Trophoblast cell (in vitro differentiated cells and primary cell): ENCODE measurements at regions not wholly inside any gene's neighbourhood (a gene's known extent, or its start where the extent isn't known, plus 50 kb on each side); places are given as distances from the start of the nearest gene placed in this dataset.

ENCODE experiments used
- DNase-seq, 2 donors: peaks; one replicate each; pipeline ENCODE4 v3.0.0-alpha.2; 2016
- H2AFZ ChIP-seq: 2 replicates; pipeline ENCODE4 v1.6.1; 2013; ENCODE audit warnings: low read length, moderate library complexity, mild to moderate bottlenecking; ENCODE audit not compliant: insufficient read depth, poor library complexity
- H2AK5ac ChIP-seq: 2 replicates; pipeline ENCODE4 v1.6.1; 2013; ENCODE audit warnings: mild to moderate bottlenecking, low read length
- H2BK120ac ChIP-seq: 2 replicates; pipeline ENCODE4 v1.6.1; 2013; ENCODE audit warnings: low read length, mild to moderate bottlenecking, moderate library complexity; ENCODE audit not compliant: insufficient read depth, poor library complexity
- H2BK12ac ChIP-seq: 2 replicates; pipeline ENCODE4 v1.6.1; 2013; ENCODE audit warnings: mild to moderate bottlenecking, low read length, moderate library complexity
- H2BK5ac ChIP-seq: 2 replicates; pipeline ENCODE4 v1.6.1; 2013; ENCODE audit warnings: low read length, low read depth, moderate library complexity, mild to moderate bottlenecking; ENCODE audit not compliant: poor library complexity
- H3K14ac ChIP-seq: 2 replicates; pipeline ENCODE4 v1.6.1; 2013; ENCODE audit warnings: mild to moderate bottlenecking, low read length
- H3K18ac ChIP-seq: 2 replicates; pipeline ENCODE4 v1.6.1; 2013; ENCODE audit warnings: mild to moderate bottlenecking, low read length
- H3K23ac ChIP-seq: 2 replicates; pipeline ENCODE4 v1.6.1; 2013; ENCODE audit warnings: low read length
- H3K27ac ChIP-seq: 2 replicates; pipeline ENCODE4 v1.5.1; 2013; ENCODE audit warnings: low read depth, mild to moderate bottlenecking, inconsistent platforms, low read length, moderate library complexity
- H3K27me3 ChIP-seq: 2 replicates; pipeline ENCODE4 v1.6.1; 2013; ENCODE audit warnings: inconsistent platforms, mild to moderate bottlenecking, low read length, moderate library complexity; ENCODE audit not compliant: insufficient read depth
- H3K36me3 ChIP-seq, 2 experiments: 1 replicate in 1 of 2; 2 replicates in 1 of 2; pipeline ENCODE4 v1.6.1; 2013; ENCODE audit warnings: low read length in 2 of 2, mild to moderate bottlenecking in 2 of 2, moderate library complexity in 1 of 2; ENCODE audit not compliant: insufficient read depth in 2 of 2, control insufficient read depth in 1 of 2
- H3K4ac ChIP-seq: 2 replicates; pipeline ENCODE4 v1.6.1; 2013; ENCODE audit warnings: low read depth, mild to moderate bottlenecking, low read length, moderate library complexity
- H3K4me1 ChIP-seq, 2 experiments: 1 replicate in 1 of 2; 2 replicates in 1 of 2; pipeline ENCODE4 v1.6.1; 2013; ENCODE audit warnings: low read length in 2 of 2, mild to moderate bottlenecking in 2 of 2, moderate library complexity in 1 of 2; ENCODE audit not compliant: insufficient read depth in 2 of 2, control insufficient read depth in 1 of 2
- H3K4me2 ChIP-seq: 2 replicates; pipeline ENCODE4 v1.6.1; 2013; ENCODE audit warnings: inconsistent platforms, mild to moderate bottlenecking, low read length, moderate library complexity
- H3K4me3 ChIP-seq: 2 replicates; pipeline ENCODE4 v1.5.1; 2013; ENCODE audit warnings: mild to moderate bottlenecking, low read depth, low read length, inconsistent platforms
- H3K79me1 ChIP-seq: one replicate; pipeline ENCODE4 v1.6.1; 2013; ENCODE audit warnings: low read length
- H3K79me2 ChIP-seq: 2 replicates; pipeline ENCODE4 v1.6.1; 2013; ENCODE audit warnings: low read length, mild to moderate bottlenecking; ENCODE audit not compliant: control insufficient read depth, insufficient read depth, poor library complexity
- H3K9ac ChIP-seq: 2 replicates; pipeline ENCODE4 v1.6.1; 2013; ENCODE audit warnings: mild to moderate bottlenecking, low read length
- H3K9me3 ChIP-seq: 2 replicates; pipeline ENCODE4 v1.6.1; 2013; ENCODE audit warnings: low read depth, mild to moderate bottlenecking, control low read depth, inconsistent platforms, low read length; ENCODE audit not compliant: insufficient read depth
- H4K12ac ChIP-seq: 2 replicates; pipeline ENCODE4 v1.6.1; 2013; ENCODE audit warnings: low read depth, mild to moderate bottlenecking, low read length, moderate library complexity
- H4K8ac ChIP-seq: 2 replicates; pipeline ENCODE4 v1.6.1; 2013; ENCODE audit warnings: low read depth, mild to moderate bottlenecking, low read length, moderate library complexity
- H4K91ac ChIP-seq: one replicate; pipeline ENCODE4 v1.6.1; 2013; ENCODE audit warnings: low read depth, mild to moderate bottlenecking, low read length, moderate library complexity
- WGBS: extraction: QIAGEN DNeasy Blood & Tissue Kit; methylation state at CpG from one replicate; pipeline ENCODE4 v1.1.7; 2013; ENCODE audit warnings: missing lambda C conversion rate; ENCODE audit not compliant: insufficient read length, insufficient coverage; ENCODE audit errors: extremely low coverage; 5-methylcytosine and 5-hydroxymethylcytosine counted together

- WGBS: no CpG with 5 or more reads among the region's 4 CpGs
- no peak overlapping the region for H3K9ac ChIP-seq
- no peak overlapping the region for H2BK120ac ChIP-seq
- no peaks in the 10 kb centered on the region for H3K9me3 ChIP-seq
- no peak for DNase-seq
- no peak overlapping the region for H2AFZ ChIP-seq
- no peak overlapping the region for H3K27ac ChIP-seq
- peaks cover 5% of the 10 kb centered on the region for H3K79me1 ChIP-seq
- H4K12ac ChIP-seq: no peak overlapping the region
- peaks cover 2% of the 10 kb centered on the region for H3K79me2 ChIP-seq
- no peak overlapping the region for H3K4me3 ChIP-seq
- H4K91ac ChIP-seq: no peak overlapping the region
- H2BK12ac ChIP-seq: no peak overlapping the region
- H3K4ac ChIP-seq: no peak overlapping the region
- H3K4me1 ChIP-seq: peaks cover 10 to 16% of the 10 kb centered on the region in 2 experiments
- H3K14ac ChIP-seq: no peak overlapping the region
- H4K8ac ChIP-seq: no peak overlapping the region
- no peaks in the 10 kb centered on the region for H3K27me3 ChIP-seq
- no peak overlapping the region for H3K23ac ChIP-seq
- no peak overlapping the region for H2AK5ac ChIP-seq
- H3K36me3 ChIP-seq: peaks cover 0 to 2% of the 10 kb centered on the region in 2 experiments
- H3K18ac ChIP-seq: no peak overlapping the region
- H2BK5ac ChIP-seq: no peak overlapping the region
- no peak overlapping the region for H3K4me2 ChIP-seq
Observed at GRCh38 chr6:56752534-56752933, 109.8 kb upstream of the DST start.

GRCh38 chr6:56752009-56752408 is 109.3 kb upstream of the DST start:
- Histone ChIP-seq H3K4me3 (no peak overlapping the region), H2AK5ac (no peak overlapping the region), H2BK12ac (no peak overlapping the region), H3K9ac (no peak overlapping the region), H3K18ac (no peak overlapping the region), H3K9me3 (no peaks in the 10 kb centered on the region), H3K4me1 (peaks cover 10 to 16% of the 10 kb centered on the region in 2 experiments), H3K4ac (no peak overlapping the region), H3K79me1 (peaks cover 5% of the 10 kb centered on the region), H4K8ac (no peak overlapping the region), H2BK5ac (no peak overlapping the region), H2AFZ (no peak overlapping the region), H3K36me3 (peaks cover 0 to 2% of the 10 kb centered on the region in 2 experiments), H3K79me2 (peaks cover 1% of the 10 kb centered on the region), H3K27ac (no peak overlapping the region), H3K14ac (no peak overlapping the region), H3K23ac (no peak overlapping the region), H4K12ac (no peak overlapping the region), H2BK120ac (no peak overlapping the region), H3K4me2 (no peak overlapping the region), H4K91ac (no peak overlapping the region), H3K27me3 (no peaks in the 10 kb centered on the region)
- DNase-seq: no peak

- no peak overlapping the region for H4K12ac ChIP-seq
- WGBS: no CpG with 5 or more reads among the region's 1 CpG
- H3K18ac ChIP-seq: no peak overlapping the region
- H3K9me3 ChIP-seq: no peaks in the 10 kb centered on the region
- H2BK120ac ChIP-seq: no peak overlapping the region
- H3K27me3 ChIP-seq: no peaks in the 10 kb centered on the region
- H3K79me1 ChIP-seq: peaks cover 5% of the 10 kb centered on the region
- no peak overlapping the region for H3K14ac ChIP-seq
- no peak overlapping the region for H3K9ac ChIP-seq
- H4K8ac ChIP-seq: no peak overlapping the region
- H3K4me2 ChIP-seq: no peak overlapping the region
- no peak for DNase-seq
- no peak overlapping the region for H3K23ac ChIP-seq
- H4K91ac ChIP-seq: no peak overlapping the region
- H2BK5ac ChIP-seq: no peak overlapping the region
- peaks cover 1% of the 10 kb centered on the region for H3K79me2 ChIP-seq
- peaks cover 0 to 2% of the 10 kb centered on the region in 2 experiments for H3K36me3 ChIP-seq
- H2AFZ ChIP-seq: no peak overlapping the region
- H3K27ac ChIP-seq: peak overlapping the region; percentile 25
- peaks cover 10 to 19% of the 10 kb centered on the region in 2 experiments for H3K4me1 ChIP-seq
- no peak overlapping the region for H3K4me3 ChIP-seq
- H2BK12ac ChIP-seq: no peak overlapping the region
- no peak overlapping the region for H3K4ac ChIP-seq
- no peak overlapping the region for H2AK5ac ChIP-seq
Observed at GRCh38 chr6:56751604-56752003, 108.9 kb upstream of the DST start.

- peaks cover 1% of the 10 kb centered on the region for H3K79me2 ChIP-seq
- no peak overlapping the region for H3K9ac ChIP-seq
- H3K9me3 ChIP-seq: no peaks in the 10 kb centered on the region
- H3K4ac ChIP-seq: no peak overlapping the region
- no peaks in the 10 kb centered on the region for H3K27me3 ChIP-seq
- peaks cover 0 to 2% of the 10 kb centered on the region in 2 experiments for H3K36me3 ChIP-seq
- no peak overlapping the region for H2AFZ ChIP-seq
- no peak overlapping the region for H2BK5ac ChIP-seq
- H3K18ac ChIP-seq: no peak overlapping the region
- H3K4me2 ChIP-seq: no peak overlapping the region
- H2BK120ac ChIP-seq: no peak overlapping the region
- H4K8ac ChIP-seq: no peak overlapping the region
- no peak overlapping the region for H3K27ac ChIP-seq
- H2AK5ac ChIP-seq: no peak overlapping the region
- H4K91ac ChIP-seq: no peak overlapping the region
- H2BK12ac ChIP-seq: no peak overlapping the region
- H3K79me1 ChIP-seq: peaks cover 3% of the 10 kb centered on the region
- H4K12ac ChIP-seq: no peak overlapping the region
- no peak overlapping the region for H3K14ac ChIP-seq
- DNase-seq: peak in 1 of 2 donors; percentile 50
- peaks cover 6 to 13% of the 10 kb centered on the region in 2 experiments for H3K4me1 ChIP-seq
- no peak overlapping the region for H3K23ac ChIP-seq
- H3K4me3 ChIP-seq: no peak overlapping the region
Observed at GRCh38 chr6:56750686-56751085, 108.0 kb upstream of the DST start.
